HFF-Myc (cell line): ENCODE measurements at regions not wholly inside any gene's neighbourhood (a gene's known extent, or its start where the extent isn't known, plus 50 kb on each side); places are given as distances from the start of the nearest gene placed in this dataset.

Source experiments
- DNase-seq: peaks from one replicate; pipeline ENCODE4 v3.0.0-alpha.2; 2011; ENCODE audit warnings: low read depth; ENCODE audit errors: extremely low read depth
- H3K4me3 ChIP-seq: replicated peaks from 2 replicates; pipeline ENCODE4 v1.5.1; 2011; ENCODE audit warnings: low read depth, mild to moderate bottlenecking, control low read depth, low read length
- TF ChIP-seq, protein P1 (sequence below): IDR thresholded peaks from 2 replicates; pipeline ENCODE4 v1.5.1; 2012; ENCODE audit warnings: mild to moderate bottlenecking, low read depth, low read length, control low read depth; ENCODE audit errors: missing control alignments

DNA sequence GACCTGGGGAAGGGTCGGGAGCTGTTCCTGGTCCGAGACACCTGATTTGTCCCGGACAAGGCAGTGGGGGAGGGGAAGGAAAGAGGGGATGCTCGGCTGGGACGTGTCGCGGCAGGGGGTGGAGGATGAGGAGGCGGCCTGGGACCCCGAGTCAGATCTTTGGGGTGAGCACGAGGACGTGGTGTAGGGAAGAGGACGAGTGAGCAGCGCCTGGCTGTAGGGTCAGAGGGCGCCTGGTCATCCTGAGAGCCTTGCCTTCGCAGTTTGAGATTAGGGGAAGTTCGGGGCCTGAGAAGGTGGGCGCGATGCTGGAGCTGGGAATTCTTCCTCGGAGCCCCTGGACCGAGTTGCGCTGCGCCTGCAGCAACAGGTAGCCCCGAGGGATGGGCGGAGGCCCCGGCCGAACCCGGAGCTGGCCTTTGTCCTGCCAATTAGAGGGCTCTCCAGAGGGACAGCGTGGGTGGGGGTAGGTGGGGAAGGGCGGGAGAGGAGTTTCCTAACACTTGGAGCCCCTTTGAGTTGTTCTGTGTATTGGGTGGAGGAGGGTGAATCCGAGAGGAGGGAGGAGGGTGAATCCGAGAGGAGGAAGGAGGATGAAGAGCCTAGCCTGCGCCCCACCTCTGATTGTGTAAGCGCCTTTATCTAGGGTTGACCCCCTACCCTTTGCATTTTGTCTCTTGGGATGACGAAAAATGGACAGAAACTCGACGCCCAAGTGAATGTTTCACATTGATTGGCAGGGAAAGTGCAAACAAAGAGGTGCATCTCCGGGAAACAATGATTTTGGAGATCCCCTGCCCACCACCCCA lies 72.0 kb downstream of the SOX4 start:
- TF ChIP-seq, protein P1, sequence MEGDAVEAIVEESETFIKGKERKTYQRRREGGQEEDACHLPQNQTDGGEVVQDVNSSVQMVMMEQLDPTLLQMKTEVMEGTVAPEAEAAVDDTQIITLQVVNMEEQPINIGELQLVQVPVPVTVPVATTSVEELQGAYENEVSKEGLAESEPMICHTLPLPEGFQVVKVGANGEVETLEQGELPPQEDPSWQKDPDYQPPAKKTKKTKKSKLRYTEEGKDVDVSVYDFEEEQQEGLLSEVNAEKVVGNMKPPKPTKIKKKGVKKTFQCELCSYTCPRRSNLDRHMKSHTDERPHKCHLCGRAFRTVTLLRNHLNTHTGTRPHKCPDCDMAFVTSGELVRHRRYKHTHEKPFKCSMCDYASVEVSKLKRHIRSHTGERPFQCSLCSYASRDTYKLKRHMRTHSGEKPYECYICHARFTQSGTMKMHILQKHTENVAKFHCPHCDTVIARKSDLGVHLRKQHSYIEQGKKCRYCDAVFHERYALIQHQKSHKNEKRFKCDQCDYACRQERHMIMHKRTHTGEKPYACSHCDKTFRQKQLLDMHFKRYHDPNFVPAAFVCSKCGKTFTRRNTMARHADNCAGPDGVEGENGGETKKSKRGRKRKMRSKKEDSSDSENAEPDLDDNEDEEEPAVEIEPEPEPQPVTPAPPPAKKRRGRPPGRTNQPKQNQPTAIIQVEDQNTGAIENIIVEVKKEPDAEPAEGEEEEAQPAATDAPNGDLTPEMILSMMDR, result no peak
- peak overlapping the region; percentile 44 for H3K4me3 ChIP-seq
- DNase-seq, result no peak

DNA sequence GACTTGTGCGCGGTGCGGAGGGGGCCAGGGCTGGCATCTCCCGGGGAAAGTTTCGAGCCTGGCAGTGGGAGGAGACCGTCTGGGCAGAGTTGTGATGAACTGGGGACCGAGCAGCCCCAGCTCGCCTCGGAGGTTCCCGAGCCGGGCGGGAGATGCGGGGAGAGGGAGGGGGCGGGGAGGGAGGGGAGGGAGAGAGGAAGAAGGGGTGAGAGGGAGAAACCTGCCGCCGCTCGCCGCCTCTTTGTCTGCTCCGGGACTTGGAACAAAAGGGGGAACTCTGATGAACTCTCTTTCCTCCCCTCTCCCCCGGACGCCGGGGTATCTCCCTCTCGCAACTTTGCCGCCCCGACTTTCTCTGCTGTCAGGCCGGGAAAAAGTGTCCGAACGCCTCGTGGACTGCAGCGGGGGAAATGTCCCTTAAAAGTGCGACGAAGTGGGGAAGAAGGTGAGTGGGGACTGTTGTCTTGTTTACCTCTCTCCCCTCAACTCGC lies 72.7 kb downstream of the SOX4 start:
- no peak for DNase-seq
- H3K4me3 ChIP-seq, result peak overlapping the region; percentile 40
- TF ChIP-seq, protein P1, result no peak

DNA sequence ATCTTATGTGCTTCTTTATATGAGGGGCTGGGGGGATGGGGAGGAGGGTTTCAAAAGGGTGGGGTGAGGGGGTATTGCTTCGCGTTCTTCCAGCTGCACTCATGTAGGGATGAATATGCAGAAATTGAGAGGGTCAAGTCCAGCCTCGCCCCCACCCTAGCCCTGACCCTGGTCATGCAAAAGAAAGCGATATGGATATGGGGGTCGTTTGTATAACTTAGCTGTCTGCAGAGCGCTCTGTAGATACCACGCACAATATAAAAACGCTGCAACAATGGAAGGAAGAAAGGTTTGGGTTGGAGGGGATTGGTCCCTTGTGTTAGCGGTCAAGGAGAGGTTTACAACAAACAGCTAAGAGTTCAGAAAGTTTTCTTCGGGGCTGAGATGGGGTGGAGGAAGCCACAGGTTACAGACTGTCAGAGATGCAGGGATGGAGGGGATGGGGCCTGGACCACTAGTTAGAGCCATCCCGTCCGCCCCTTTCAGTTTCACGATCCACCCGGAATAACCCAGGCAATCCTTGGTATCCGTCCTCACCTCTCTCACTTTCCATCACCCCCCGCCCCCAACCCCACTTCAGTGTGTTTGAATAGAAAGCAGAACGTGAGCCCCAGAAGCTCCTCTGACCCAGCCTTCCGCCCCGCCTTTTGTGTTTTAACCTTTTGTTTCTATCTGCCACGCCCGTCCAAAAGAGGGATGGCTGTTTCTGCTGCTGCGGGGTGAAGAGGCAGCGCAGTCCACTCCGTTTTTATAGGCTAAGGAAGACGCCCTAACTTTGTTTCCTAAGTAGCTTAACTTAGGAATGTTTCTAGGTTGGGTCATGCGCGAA lies 73.5 kb downstream of the SOX4 start:
- 0 out of 2 replicates have a peak overlapping the region, but pooled peaks have one; percentile 40 for H3K4me3 ChIP-seq
- TF ChIP-seq, protein P1, result no peak
- DNase-seq, result no peak

GRCh38 chr6:21668795-21669194 lies 75.2 kb downstream of the SOX4 start:
- H3K4me3 ChIP-seq, result no peak overlapping the region
- TF ChIP-seq, protein P1, result no peak
- DNase-seq, result no peak

DNA sequence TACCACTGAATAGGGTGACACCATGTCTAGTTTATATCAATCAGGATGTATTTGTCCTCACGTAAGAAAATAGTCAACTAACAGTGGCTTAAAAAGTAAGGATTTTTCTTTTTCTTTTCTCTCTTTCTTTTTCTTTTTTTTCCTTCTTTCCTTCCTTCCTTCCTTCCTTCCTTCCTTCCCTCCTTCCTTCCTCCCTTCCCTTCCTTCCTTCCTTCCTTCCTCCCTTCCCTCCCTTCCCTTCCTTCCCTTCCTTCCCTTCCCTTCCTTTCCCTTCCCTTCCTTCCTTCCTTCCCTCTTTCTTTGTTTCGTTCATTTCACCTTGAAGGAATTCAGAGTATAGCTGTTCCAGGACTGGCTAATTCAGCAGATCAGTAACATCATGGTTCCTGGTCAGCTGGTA lies 83.2 kb downstream of the SOX4 start:
- DNase-seq, result no peak
- TF ChIP-seq, protein P1, result no peak

GRCh38 chr6:21678990-21679389 lies 85.4 kb downstream of the SOX4 start:
- TF ChIP-seq, protein P1, result no peak
- DNase-seq, result no peak
- no peak overlapping the region for H3K4me3 ChIP-seq

More for the DNA sequence above, 83.2 kb downstream of the SOX4 start:
- H3K4me3 ChIP-seq, result no peak overlapping the region
